ENCODE measurements at regions not wholly inside any gene's neighbourhood (a gene's known extent, or its start where the extent isn't known, plus 50 kb on each side); places are given as distances from the start of the nearest gene placed in this dataset.

DNA sequence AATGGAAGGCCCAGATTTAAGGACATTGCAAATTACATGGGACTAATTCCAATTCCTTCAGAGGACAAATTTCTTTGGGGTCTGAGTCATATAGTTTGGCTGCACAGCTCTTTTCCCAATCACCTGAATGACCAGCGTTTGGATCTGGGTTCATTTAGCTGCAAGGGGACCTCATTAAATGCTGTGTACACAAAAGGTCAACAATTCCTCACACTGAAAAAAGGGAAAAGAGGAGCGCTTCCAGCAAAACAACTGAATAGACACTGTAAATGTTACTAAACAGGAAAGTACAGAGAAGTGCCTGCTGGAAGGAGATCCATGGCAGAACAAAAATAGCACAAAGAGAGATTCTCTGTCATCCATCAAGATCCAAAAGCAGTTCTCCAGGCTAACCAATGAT lies 356.0 kb upstream of the LMCD1 start:
- no peak for TF ChIP-seq CTCF (IDR thresholded peaks at IDR 0.05)
- no peak for TF ChIP-seq POLR2AphosphoS5 (IDR thresholded peaks at IDR 0.05)
- TF ChIP-seq POLR2A (IDR thresholded peaks at IDR 0.05) = no peak
- no peak for TF ChIP-seq EP300 (IDR thresholded peaks at IDR 0.05; ENCODE audit: low read depth)
